ENCODE measurements at regions not wholly inside any gene's neighbourhood (a gene's known extent, or its start where the extent isn't known, plus 50 kb on each side); places are given as distances from the start of the nearest gene placed in this dataset.

- TF ChIP-seq CTCF (conservative IDR thresholded peaks at IDR 0.05; ENCODE audit: low read length) (no peak), EZH2phosphoT487 (IDR thresholded peaks at IDR 0.05; ENCODE audit: borderline replicate concordance, low read depth, low read length) (no peak)
Observed at GRCh38 chr12:98456576-98457573, 58.5 kb upstream of the TMPO start.
